ENCODE measurements at regions not wholly inside any gene's neighbourhood (a gene's known extent, or its start where the extent isn't known, plus 50 kb on each side); places are given as distances from the start of the nearest gene placed in this dataset.

DNA sequence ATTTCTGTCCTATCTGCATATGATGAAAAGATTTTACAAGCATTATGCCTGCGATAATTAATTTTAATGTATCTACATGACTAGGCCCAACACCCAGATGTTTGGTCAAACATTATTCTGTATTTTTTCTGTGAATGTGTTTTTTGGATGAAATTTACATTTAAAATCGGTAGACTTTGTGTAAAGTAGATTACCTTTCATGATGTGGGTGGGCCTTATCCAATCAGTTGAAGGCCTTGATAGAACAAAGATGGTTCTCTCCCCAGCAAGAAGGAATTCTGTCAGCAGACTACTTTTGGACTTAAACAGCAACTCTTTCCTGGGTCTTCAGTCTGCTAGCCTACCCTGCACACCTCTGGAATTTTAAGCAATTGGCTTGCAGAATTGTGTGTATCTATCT, 844.0 kb downstream of the BRINP3 start:
- TF ChIP-seq FOXM1 (IDR thresholded peaks at IDR 0.05; ENCODE audit: borderline replicate concordance, low read depth) (no peak), RAD21 (IDR thresholded peaks at IDR 0.05; ENCODE audit: low read depth) (no peak), NFIC (IDR thresholded peaks at IDR 0.05) (no peak), EP300 (IDR thresholded peaks at IDR 0.05; ENCODE audit: borderline replicate concordance) (no peak), TAF1 (IDR thresholded peaks at IDR 0.05; ENCODE audit: low read depth) (no peak), CREB1 (IDR thresholded peaks at IDR 0.05; ENCODE audit: low read depth) (no peak), TCF12 (IDR thresholded peaks at IDR 0.05; ENCODE audit: low read depth) (no peak)
- TF ChIP-seq, protein P1, sequence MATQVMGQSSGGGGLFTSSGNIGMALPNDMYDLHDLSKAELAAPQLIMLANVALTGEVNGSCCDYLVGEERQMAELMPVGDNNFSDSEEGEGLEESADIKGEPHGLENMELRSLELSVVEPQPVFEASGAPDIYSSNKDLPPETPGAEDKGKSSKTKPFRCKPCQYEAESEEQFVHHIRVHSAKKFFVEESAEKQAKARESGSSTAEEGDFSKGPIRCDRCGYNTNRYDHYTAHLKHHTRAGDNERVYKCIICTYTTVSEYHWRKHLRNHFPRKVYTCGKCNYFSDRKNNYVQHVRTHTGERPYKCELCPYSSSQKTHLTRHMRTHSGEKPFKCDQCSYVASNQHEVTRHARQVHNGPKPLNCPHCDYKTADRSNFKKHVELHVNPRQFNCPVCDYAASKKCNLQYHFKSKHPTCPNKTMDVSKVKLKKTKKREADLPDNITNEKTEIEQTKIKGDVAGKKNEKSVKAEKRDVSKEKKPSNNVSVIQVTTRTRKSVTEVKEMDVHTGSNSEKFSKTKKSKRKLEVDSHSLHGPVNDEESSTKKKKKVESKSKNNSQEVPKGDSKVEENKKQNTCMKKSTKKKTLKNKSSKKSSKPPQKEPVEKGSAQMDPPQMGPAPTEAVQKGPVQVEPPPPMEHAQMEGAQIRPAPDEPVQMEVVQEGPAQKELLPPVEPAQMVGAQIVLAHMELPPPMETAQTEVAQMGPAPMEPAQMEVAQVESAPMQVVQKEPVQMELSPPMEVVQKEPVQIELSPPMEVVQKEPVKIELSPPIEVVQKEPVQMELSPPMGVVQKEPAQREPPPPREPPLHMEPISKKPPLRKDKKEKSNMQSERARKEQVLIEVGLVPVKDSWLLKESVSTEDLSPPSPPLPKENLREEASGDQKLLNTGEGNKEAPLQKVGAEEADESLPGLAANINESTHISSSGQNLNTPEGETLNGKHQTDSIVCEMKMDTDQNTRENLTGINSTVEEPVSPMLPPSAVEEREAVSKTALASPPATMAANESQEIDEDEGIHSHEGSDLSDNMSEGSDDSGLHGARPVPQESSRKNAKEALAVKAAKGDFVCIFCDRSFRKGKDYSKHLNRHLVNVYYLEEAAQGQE (IDR thresholded peaks at IDR 0.05; ENCODE audit: low read depth) = no peak
